Ishikawa (cell line): ENCODE measurements at regions not wholly inside any gene's neighbourhood (a gene's known extent, or its start where the extent isn't known, plus 50 kb on each side); places are given as distances from the start of the nearest gene placed in this dataset.

Experiments used
- CEBPB ChIP-seq: IDR thresholded peaks from 2 replicates; pipeline ENCODE4 v1.6.1; 2012
- CREB1 ChIP-seq: IDR thresholded peaks from 2 replicates; pipeline ENCODE4 v1.6.1; 2012; ENCODE audit warnings: low read depth
- EGR1 ChIP-seq: IDR thresholded peaks from 2 replicates; pipeline ENCODE4 v1.6.1; 2012
- EP300 ChIP-seq: IDR thresholded peaks from 2 replicates; pipeline ENCODE4 v1.6.1; 2012; ENCODE audit warnings: borderline replicate concordance
- FOXM1 ChIP-seq: IDR thresholded peaks from 2 replicates; pipeline ENCODE4 v1.6.1; 2012; ENCODE audit warnings: low read depth, borderline replicate concordance
- NFIC ChIP-seq: IDR thresholded peaks from 2 replicates; pipeline ENCODE4 v1.6.1; 2012
- RAD21 ChIP-seq: IDR thresholded peaks from 2 replicates; pipeline ENCODE4 v1.6.1; 2012; ENCODE audit warnings: low read depth
- TAF1 ChIP-seq: IDR thresholded peaks from 2 replicates; pipeline ENCODE4 v1.6.1; 2012; ENCODE audit warnings: low read depth, mild to moderate bottlenecking
- TCF12 ChIP-seq: IDR thresholded peaks from 2 replicates; pipeline ENCODE4 v1.6.1; 2012; ENCODE audit warnings: low read depth
- TEAD4 ChIP-seq: IDR thresholded peaks from 2 replicates; pipeline ENCODE4 v1.6.1; 2012
- YY1 ChIP-seq: IDR thresholded peaks from 2 replicates; pipeline ENCODE4 v1.6.1; 2012; ENCODE audit warnings: low read depth
- ZBTB7A ChIP-seq: IDR thresholded peaks from 2 replicates; pipeline ENCODE4 v1.6.1; 2012; ENCODE audit warnings: low read depth
- TF ChIP-seq, protein P1 (sequence below): IDR thresholded peaks from 2 replicates; pipeline ENCODE4 v1.6.1; 2012; ENCODE audit warnings: low read depth, mild to moderate bottlenecking
- TF ChIP-seq, protein P2 (sequence below): IDR thresholded peaks from 2 replicates; pipeline ENCODE4 v1.6.1; 2012
- TF ChIP-seq, protein P3 (sequence below): IDR thresholded peaks from 2 replicates; pipeline ENCODE4 v1.6.1; 2012

DNA sequence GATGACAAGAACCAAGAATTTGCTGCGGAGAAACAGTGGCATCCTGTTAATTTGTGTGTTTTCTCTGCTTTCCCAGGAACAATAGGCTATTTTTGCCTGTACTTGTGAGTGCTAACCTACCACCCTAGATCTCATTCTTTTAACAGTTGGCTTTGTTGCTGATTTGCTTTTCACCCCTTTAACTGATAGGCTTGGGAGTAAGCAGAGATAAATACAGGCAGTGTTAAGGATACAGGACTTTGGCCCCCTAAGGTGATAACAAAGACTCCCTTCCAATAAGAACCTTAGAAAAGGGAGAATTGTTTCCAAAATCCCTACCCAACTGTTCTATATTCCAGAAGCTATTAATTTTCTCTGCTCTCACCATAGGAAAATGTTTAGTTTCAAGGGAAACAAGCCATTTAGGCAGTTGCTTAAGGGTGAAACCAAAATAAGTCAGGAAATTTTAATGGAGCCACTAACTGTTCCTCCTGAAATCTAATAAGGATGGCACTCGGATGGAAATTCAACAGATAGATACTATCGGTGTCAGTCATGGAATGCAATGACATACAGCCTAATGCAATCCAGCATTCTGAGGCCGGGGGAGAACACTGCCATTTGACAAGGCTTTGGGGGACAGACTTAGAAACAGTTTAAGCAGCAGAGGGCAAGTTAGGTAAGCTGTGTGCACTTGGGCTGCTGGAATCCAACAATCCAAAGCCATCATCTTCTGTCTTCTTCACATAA is 238.8 kb downstream of the RNF152 start:
- TF ChIP-seq ZBTB7A (no peak), NFIC (no peak), CEBPB (no peak), YY1 (no peak)
- TF ChIP-seq, protein P1, sequence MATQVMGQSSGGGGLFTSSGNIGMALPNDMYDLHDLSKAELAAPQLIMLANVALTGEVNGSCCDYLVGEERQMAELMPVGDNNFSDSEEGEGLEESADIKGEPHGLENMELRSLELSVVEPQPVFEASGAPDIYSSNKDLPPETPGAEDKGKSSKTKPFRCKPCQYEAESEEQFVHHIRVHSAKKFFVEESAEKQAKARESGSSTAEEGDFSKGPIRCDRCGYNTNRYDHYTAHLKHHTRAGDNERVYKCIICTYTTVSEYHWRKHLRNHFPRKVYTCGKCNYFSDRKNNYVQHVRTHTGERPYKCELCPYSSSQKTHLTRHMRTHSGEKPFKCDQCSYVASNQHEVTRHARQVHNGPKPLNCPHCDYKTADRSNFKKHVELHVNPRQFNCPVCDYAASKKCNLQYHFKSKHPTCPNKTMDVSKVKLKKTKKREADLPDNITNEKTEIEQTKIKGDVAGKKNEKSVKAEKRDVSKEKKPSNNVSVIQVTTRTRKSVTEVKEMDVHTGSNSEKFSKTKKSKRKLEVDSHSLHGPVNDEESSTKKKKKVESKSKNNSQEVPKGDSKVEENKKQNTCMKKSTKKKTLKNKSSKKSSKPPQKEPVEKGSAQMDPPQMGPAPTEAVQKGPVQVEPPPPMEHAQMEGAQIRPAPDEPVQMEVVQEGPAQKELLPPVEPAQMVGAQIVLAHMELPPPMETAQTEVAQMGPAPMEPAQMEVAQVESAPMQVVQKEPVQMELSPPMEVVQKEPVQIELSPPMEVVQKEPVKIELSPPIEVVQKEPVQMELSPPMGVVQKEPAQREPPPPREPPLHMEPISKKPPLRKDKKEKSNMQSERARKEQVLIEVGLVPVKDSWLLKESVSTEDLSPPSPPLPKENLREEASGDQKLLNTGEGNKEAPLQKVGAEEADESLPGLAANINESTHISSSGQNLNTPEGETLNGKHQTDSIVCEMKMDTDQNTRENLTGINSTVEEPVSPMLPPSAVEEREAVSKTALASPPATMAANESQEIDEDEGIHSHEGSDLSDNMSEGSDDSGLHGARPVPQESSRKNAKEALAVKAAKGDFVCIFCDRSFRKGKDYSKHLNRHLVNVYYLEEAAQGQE, result no peak

DNA sequence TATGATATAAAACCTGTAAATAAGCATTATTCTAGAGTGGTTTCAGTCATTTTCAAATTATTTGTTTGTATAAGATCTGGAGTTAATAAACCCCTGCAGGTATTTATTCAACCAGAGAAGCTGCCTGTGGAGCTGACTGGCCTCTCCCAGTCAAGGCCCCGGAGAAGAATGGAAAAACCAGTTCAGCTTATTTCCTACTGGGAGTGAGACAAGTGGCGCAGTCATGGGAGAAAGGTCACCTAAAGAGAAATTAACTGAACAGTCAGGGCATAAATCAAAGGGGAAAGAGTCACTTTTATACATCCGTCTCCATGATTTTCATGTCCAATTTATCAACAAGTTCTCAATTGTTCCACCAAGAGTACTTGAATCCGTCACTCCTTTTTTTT is 240.9 kb downstream of the RNF152 start:
- TF ChIP-seq TAF1, result no peak
- TF ChIP-seq NFIC, result 0 out of 2 replicates have a peak, but pooled peaks have one; percentile 18
- TF ChIP-seq, protein P2, sequence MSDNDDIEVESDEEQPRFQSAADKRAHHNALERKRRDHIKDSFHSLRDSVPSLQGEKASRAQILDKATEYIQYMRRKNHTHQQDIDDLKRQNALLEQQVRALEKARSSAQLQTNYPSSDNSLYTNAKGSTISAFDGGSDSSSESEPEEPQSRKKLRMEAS, result no peak
- no peak for TF ChIP-seq CREB1
- no peak for TF ChIP-seq ZBTB7A
- peak; percentile 50; the same call in 1 of the 2 replicates for TF ChIP-seq FOXM1
- TF ChIP-seq YY1, result no peak
- TF ChIP-seq, protein P3, sequence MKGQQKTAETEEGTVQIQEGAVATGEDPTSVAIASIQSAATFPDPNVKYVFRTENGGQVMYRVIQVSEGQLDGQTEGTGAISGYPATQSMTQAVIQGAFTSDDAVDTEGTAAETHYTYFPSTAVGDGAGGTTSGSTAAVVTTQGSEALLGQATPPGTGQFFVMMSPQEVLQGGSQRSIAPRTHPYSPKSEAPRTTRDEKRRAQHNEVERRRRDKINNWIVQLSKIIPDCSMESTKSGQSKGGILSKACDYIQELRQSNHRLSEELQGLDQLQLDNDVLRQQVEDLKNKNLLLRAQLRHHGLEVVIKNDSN, result no peak
- TF ChIP-seq TCF12, result peak; percentile 57
- TF ChIP-seq EP300, result peak; percentile 67; the same call in 1 of the 2 replicates
- TF ChIP-seq, protein P1, result no peak
- no peak for TF ChIP-seq EGR1
- TF ChIP-seq RAD21, result no peak
- TF ChIP-seq TEAD4, result peak; percentile 33; the same call in 1 of the 2 replicates
- no peak for TF ChIP-seq CEBPB

DNA sequence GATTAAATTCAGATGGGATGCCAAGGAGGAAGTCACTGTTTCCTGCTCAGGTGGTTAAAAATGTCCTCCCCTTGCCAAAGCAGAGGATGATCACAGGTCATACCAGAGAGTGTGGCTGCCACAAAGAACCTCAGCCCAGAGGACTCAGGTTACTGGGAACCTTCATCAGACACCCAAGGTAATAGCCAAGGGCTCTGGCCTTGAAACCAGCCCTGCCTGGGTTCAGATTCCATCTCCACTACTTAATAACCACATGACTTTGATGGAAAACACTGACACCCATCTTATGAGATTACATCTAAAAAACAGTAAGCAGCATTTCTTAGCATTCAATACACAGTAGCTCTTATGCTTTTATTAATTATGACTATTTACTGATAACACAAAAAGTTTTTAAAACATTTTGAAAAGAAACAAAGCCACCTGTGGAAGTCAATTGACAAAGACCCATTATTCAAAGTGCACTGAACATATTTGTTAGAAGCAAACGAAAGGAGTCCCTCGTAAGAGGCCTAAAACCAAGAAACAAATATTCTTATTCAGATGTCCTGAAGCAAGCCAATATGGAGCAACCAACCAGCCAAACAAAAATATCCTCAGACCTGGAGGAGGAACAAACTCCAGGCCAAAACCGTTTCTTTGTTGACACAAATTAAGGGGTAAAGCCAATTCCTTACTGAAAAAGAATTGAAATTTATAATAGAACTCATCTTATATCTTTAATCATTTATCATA is 241.5 kb downstream of the RNF152 start:
- TF ChIP-seq, protein P3, result no peak
- TF ChIP-seq TEAD4 (no peak), CREB1 (no peak), CEBPB (no peak), ZBTB7A (no peak), TAF1 (no peak), EGR1 (no peak)

DNA sequence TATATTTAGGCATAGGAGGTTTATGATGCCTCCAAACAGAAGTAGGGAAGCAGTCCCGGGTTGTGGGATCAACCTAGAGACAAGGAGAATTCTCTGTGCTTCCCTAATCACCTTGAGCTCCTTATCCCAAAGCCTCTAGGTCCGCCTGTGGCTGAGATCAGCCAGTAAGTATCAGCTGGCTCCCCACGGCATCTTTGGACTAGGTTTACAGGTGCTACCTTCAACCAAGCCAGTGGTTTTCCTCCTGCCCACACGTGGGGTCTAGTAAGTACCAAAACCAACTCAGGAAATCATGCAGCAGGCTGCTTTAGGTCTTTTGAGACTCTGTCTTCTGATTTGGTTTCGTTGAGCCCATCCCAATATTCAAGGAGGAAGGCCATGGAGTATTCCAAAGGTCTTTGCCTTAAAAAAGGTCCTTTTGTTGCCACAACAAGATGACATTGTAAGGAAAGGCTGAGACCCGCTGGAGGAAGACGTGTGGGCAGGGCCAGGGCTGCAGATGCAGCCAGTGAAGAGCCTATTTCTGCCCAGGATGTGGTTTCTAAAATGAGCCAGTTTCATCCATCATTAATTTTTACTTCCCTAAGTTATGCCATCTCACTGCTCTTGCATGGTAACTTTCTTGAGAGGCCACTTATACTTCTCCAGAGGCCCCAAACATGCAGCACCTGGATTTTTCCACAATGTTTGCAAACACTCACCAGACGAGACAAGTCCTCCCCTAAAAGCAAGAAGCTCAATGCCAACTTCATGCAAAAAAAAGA is 248.7 kb downstream of the RNF152 start:
- TF ChIP-seq CEBPB, result no peak
- TF ChIP-seq ZBTB7A, result no peak
- TF ChIP-seq RAD21, result no peak
- TF ChIP-seq CREB1, result no peak
- TF ChIP-seq YY1, result no peak
- TF ChIP-seq EGR1, result no peak
- TF ChIP-seq, protein P1, result no peak
